ENCODE measurements at regions not wholly inside any gene's neighbourhood (a gene's known extent, or its start where the extent isn't known, plus 50 kb on each side); places are given as distances from the start of the nearest gene placed in this dataset.

- CTCF ChIA-PET, result no interaction called here
- no peaks in the 10 kb centered on the region for H3K9me2 ChIP-seq (ENCODE audit: insufficient read depth)
Measured at GRCh38 chr5:67393211-67393610, 196.6 kb upstream of the CD180 start.

More at GRCh38 chr5:67393211-67393610, 196.6 kb upstream of the CD180 start:
- Histone ChIP-seq H3K79me2 (ENCODE audit: insufficient read depth, low read length) (no peaks in the 10 kb centered on the region), H3K9me3 (ENCODE audit: control insufficient read depth in 1 of 2, insufficient read depth in 1 of 2, low read depth in 1 of 2, low read length in 2 of 2) (no peaks in the 10 kb centered on the region), H3K4me1 (ENCODE audit: control insufficient read depth in 1 of 2, insufficient read depth in 2 of 2, low read length in 2 of 2) (no peaks in the 10 kb centered on the region), H2AFZ (ENCODE audit: low read depth, low read length, poor library complexity, severe bottlenecking) (no peak overlapping the region), H4K20me1 (ENCODE audit: insufficient read depth) (no peaks in the 10 kb centered on the region), H3K27me3 (ENCODE audit: insufficient read depth, low read length) (no peaks in the 10 kb centered on the region; the same call in 1 of the 2 replicates), H3K27ac (ENCODE audit: low read depth, low read length) (no peak overlapping the region), H3K9ac (ENCODE audit: low read length) (no peak overlapping the region), H3K36me3 (ENCODE audit: control insufficient read depth in 1 of 2, insufficient read depth in 2 of 2, low read length in 2 of 2) (no peaks in the 10 kb centered on the region), H3K4me2 (ENCODE audit: low read length) (no peak overlapping the region), H3K4me3 (replicated peaks in 1 of 2; ENCODE audit: low read depth in 1 of 2, low read length in 2 of 2) (no peak overlapping the region)
- ChIA-PET POLR2A (no interaction called here), RAD21 (ENCODE audit: low non-redundant PET in 1 of 2, low total read pairs in 2 of 2, uncharacterized antibody in 2 of 2, unreplicated experiment in 2 of 2) (no interaction called here)
- DNase-seq (ENCODE audit: low read depth, low spot score), result no peak
- TF ChIP-seq EGR1 (IDR thresholded peaks at IDR 0.05; ENCODE audit: low read depth) (no peak), RAD21 (IDR thresholded peaks at IDR 0.05; ENCODE audit: low read depth) (no peak), MAX (IDR thresholded peaks at IDR 0.05) (no peak), EZH2 (IDR thresholded peaks at IDR 0.05) (no peak), ELF1 (IDR thresholded peaks at IDR 0.05; ENCODE audit: borderline replicate concordance, low read depth) (no peak), CBX3 (IDR thresholded peaks at IDR 0.05; ENCODE audit: low read depth) (no peak), ZBTB33 (IDR thresholded peaks at IDR 0.05; ENCODE audit: extremely low read depth, insufficient replicate concordance, low read length) (no peak), ZNF274 (IDR thresholded peaks at IDR 0.05; ENCODE audit: low read depth, low read length) (no peak), CEBPB (IDR thresholded peaks at IDR 0.05; ENCODE audit: low read depth) (no peak), POLR2AphosphoS5 (IDR thresholded peaks at IDR 0.05; ENCODE audit: low read depth, low read length) (no peak), CTCF (IDR thresholded peaks at IDR 0.05 in 2 of 3, conservative IDR thresholded peaks at IDR 0.05 in 1 of 3; ENCODE audit: borderline replicate concordance in 1 of 3, insufficient read depth in 1 of 3, low read depth in 2 of 3, low read length in 2 of 3) (no peak), SIN3A (IDR thresholded peaks at IDR 0.05; ENCODE audit: low read depth) (no peak), SRF (IDR thresholded peaks at IDR 0.05; ENCODE audit: low read depth) (no peak), SP1 (IDR thresholded peaks at IDR 0.05; ENCODE audit: low read depth) (no peak), YY1 (IDR thresholded peaks at IDR 0.05; ENCODE audit: extremely low read depth, insufficient replicate concordance, low read depth, low read length) (no peak), JUND (IDR thresholded peaks at IDR 0.05) (no peak), FOSL1 (IDR thresholded peaks at IDR 0.05; ENCODE audit: low read depth) (no peak)
- no TSS peak for BruUV-seq (replicated peaks)
- ATAC-seq, result no peak
- intact Hi-C loops (cut with micrococcal nuclease), result no loop called here
